Activated T-helper 9 cell treated with anti-CD3 and anti-CD28 coated beads, Interleukin-2, amount 50 U/mL, for 16 hours (primary cell): ENCODE measurements at regions not wholly inside any gene's neighbourhood (a gene's known extent, or its start where the extent isn't known, plus 50 kb on each side); places are given as distances from the start of the nearest gene placed in this dataset.

Experiments
- DNase-seq: peaks from one replicate; pipeline ENCODE4 v3.0.0-alpha.2; 2020; ENCODE audit warnings: low read depth

DNA sequence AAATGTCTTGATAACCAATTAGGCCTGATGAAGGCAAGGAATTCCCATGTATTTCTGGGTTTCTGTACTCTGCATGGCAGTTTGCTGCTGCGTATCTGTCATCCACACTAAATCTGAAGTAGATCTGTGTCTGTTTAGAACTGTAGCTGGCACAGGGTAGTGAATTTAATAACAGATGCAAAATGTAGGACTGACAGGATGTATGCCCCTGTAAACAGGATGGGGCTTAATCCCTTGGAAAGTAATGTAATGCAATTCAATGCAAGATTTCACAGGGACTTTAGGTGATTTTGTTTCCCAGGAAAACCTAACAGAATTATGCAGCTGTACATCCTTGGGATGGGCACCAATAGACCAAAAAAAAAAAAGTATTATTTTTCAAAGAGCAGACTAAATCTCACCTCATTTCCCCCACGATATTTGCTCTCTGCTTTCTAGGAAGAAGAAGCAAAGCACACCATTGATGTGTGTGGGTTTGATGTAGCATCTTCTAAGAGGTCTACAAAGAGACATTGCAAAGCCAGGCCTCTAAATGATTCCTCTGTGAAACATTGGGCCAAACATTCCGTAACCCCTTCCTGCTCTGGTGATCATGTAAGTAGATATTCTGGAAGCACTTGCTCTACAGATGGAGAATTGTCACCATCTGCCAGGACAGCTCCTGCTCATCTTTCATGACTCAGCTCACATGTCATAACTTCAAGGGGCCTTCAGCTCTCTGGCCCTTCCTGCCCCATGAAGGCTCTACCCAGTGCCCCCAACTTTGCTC lies 464.3 kb upstream of the RGMA start:
- no peak for DNase-seq

GRCh38 chr15:93543093-93543492 lies 454.1 kb upstream of the RGMA start:
- DNase-seq, result no peak

DNA sequence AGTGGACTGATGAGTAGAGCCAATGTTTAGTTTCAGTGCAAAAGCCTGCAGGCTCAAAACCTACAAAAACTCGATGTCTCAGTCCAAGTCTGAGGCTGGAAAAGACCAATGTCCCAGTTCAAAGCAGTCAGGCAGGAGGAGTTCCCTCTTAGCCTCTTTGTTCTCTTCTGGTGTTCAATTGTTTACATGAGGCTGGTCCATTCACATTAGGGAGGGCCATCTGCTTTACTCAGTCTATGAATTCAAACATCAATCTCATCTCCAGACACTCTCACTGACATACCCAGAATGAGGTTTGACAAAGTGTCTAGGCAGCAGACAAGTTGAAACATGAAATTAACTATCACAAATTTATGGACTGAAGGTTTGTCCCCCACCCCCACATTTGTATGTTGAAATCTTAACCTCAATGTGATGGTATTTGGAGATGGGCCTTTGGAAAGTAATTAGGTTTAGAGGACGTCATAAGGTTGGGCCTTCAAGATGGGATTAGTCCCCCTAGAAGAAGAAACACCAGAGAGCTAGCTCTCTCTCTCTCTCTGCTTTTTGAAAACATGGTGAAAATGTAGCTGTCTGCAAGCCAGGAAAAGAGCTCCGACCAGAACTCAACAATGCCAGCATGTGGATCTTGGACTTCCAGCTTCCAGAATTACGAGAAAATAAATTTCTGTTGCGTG lies 438.5 kb upstream of the RGMA start:
- no peak for DNase-seq

DNA sequence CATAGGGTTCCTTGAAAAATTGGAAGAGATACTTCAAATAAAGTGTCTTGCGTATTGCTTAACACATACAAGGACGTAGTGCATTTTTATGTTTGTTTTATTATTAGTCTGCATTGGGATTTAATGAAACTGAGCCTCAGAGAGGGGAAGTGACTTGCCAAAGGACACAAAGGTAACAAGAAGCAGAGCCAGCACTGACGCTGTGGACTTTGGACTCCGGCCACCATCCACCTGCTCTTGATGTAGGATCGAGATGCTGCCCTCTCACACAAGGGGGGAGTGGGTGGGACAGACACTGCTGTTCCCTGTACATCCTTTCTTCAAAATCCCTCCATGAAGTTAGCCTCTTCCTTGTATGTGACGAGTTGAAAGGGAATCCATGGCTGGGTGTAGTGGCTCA lies 435.4 kb upstream of the RGMA start:
- no peak for DNase-seq

DNA sequence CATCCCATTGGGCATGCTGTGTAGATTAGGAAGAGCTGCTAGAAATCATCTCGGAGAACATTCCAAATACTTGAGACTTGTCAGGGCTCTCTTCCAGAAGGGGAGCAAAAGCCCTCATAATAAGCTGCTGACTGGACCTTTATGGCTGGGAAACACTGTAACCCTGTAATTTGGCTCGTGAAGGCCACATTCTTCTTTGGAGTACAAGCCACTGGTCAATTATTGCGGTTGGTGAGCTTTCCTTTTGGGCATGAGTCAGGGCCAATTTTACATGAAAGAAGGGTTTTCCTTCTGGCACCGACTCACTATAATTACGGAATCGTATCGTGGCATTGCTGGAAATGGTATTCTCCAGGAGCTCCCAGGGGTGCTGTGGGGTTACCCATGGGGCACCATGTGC lies 434.5 kb upstream of the RGMA start:
- no peak for DNase-seq

- DNase-seq, result no peak
These were observed 431.2 kb upstream of the RGMA start for GRCh38 chr15:93520206-93520605.

DNA sequence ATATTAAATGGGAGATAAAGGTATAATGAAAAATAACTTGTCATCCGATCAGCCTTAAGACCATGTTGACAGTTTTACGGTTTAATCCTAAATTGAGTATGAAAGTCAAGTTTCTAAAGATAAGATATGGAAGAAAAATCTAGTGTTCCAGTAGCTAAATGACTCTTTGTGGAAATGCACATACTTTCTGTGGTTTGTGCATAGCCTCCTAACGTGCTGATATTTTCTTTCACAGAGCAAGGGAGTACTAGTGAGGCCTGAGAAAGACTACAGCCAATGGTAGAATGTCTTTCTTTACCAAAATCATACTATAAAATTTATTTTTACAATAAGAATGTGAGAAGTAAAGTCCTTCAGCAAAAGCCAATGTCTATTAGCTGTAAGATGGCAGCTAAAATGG lies 430.6 kb upstream of the RGMA start:
- no peak for DNase-seq

GRCh38 chr15:93517176-93517575 lies 428.2 kb upstream of the RGMA start:
- DNase-seq, result no peak

DNA sequence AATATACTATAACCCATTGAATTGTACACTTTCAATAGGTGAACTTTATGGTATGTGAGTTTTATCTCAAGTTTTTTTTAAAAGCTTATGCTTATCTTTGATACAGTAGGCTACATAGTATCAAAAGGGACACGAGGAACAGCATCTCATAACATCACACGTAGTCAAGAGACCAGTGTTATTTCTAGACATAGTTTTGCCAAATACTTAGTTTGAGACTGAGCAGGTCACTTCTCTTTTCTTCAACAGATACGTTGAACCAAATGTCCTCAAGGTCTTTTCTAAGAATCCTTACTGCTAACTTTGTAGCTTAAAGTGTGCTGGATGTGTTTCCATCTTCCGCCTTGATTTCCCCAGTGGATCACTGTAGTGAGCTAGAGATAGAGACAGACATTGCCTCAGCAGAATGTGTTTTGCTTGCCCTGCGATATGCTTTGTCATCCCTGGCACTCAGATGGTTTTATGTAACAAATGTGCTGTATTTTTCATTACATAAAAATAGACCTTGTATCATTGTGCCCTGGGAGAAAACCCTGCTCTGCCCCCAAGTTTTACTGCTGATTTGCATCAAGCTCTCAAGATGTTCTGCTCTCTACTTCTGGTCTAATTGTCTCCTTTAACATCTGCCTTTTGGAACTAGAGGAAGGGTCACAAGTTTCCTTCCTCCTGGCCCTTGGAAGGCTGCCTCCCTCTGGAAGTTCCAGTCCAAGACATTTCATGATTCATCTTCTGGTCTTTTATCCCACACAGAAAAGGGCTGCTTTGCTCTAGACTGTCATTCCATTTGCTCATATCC lies 426.4 kb upstream of the RGMA start:
- DNase-seq, result no peak

DNA sequence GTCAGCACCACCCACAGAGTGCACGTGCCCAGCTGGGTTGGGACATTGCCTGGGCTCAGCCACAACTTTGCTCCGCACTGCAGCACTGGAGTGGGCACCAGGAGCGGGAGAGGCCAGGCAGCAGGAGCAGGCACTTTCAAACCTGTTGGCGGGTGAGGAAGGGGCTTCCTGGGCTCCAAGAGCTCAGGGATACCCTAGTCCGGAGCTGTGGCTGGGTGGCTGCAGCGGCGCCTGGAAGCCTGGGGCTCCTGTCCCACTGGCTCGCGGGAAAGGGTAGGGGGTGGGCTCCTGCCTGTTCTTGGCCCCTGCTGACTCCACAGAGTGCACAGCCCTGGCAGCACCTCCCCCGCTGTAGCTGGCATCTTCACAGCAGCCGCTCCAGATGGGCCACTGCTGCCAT lies 417.6 kb upstream of the RGMA start:
- no peak for DNase-seq

GRCh38 chr15:93505506-93505905 lies 416.5 kb upstream of the RGMA start:
- no peak for DNase-seq

GRCh38 chr15:93501946-93502345 lies 412.9 kb upstream of the RGMA start:
- no peak for DNase-seq

GRCh38 chr15:93500155-93500554 lies 411.1 kb upstream of the RGMA start:
- DNase-seq, result no peak

- DNase-seq, result no peak
These were observed 408.3 kb upstream of the RGMA start for GRCh38 chr15:93497291-93497690.

DNA sequence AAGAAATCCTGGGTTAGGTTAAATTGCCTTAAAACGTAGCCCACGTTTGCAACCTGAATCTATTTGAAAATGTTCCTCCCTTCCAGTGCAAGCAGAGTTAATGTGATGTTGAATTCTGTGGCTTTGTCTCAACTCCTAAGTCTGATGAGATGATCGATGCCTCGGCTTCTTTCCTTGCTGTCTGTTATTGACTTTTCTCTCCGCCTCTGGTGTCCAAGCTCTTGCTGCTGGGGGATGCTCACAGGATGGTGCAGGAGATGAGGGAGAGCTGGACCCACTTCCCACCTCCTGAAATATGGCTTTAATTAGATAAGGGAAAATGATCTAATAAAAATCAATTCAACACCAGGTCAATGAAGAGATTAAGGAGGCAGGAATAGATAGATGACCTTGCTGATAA lies 407.9 kb upstream of the RGMA start:
- DNase-seq, result no peak

DNA sequence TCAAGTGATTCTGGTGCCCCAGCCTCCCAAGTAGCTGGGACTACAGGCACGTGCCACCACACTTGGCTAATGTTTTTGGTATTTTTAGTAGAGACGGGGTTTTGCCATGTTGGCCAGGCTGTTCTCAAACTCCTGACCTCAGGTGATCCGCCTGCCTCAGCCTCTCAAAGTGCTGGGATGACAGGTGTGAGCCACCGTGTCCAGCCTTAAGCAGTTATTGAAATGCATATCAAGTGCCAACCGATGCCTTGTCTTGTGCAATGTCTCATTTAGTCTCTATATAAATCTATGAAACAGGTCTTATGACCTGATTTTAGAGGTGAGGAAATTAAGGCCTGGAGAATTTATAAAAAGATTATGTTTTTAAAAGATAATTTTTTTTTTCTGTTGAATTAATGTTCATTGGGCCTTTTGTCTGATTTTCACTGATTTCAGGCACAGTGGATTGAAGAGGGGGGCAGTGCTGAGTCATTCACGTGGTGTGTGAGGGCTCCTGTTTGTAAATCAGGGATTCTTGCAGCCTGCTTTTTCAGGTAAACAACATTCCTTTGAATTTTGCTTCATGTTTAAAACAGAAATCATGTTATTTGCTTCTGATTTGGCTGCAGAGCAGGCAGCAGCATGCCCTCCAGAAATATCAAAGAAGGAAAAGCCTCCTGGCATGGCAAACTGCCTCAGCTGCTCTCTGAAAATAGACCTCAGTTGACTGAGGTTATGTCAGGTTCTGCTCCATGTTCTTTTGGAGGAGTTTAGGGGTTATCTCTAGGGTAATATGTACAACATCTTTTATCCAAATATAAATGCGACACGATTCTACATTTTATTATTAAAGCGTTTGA lies 407.0 kb upstream of the RGMA start:
- DNase-seq, result no peak

DNA sequence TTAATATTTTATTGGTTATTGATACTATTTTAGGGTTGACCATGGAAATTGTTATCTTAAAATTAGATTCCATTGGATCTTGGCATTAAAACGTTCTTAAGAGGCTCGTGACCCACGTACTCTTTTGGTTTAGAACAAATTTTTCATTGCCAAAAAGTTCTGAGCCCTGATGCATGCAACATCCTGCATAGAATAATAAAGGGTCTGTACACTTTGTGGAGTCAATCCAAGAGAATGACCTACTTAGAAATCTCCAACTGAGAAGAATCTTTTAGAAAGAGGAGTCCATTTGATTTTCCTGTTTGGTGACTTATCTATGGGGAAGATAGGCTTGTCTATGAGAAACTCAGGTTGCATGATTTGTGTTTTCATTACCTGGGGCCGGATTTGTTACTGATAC lies 404.2 kb upstream of the RGMA start:
- no peak for DNase-seq

GRCh38 chr15:93491291-93491690 lies 402.3 kb upstream of the RGMA start:
- no peak for DNase-seq

- DNase-seq, result no peak
These were observed 399.3 kb upstream of the RGMA start for GRCh38 chr15:93488296-93488713.

DNA sequence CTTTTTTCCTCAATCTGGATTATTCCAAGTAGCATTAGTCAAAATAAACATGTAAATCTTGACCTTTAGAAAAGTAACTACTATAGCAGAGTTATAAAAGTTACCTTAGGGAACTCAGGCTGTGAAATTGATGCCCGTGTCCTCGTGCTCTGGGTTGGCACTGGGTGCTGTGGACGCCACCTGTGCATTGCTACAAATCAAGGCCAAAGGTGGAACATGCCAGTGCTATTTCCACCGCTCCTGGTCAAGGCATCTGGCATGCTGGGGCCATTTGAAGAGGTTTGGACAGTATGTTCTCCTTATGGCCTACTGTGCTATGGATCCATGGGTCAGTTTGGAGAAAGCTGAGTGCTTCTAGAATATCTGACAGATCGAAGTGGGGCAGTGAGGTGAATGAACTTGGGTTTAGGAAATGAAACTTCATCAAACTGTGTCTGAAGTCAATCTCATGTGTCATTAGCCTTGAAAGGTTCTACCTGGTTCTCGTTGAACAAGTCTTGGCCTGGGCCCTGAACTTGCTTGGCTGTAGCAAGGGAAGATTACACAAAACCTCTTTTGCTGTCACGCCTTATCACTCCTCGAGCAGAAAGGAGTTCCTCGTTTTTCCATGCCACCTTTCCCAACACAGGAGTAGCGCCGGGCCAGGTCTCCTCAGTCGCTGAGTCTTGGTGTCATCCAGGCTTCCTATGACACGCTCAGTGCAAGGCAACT lies 397.6 kb upstream of the RGMA start:
- DNase-seq, result no peak
